ENCODE measurements at regions not wholly inside any gene's neighbourhood (a gene's known extent, or its start where the extent isn't known, plus 50 kb on each side); places are given as distances from the start of the nearest gene placed in this dataset.

- Histone ChIP-seq H3K79me2 (ENCODE audit: control insufficient read depth, insufficient read depth, low read length) (no peaks in the 10 kb centered on the region), H4K20me1 (ENCODE audit: control insufficient read depth, extremely low read depth, insufficient read depth, low read length) (no peaks in the 10 kb centered on the region), H3K4me1 (ENCODE audit: control insufficient read depth, extremely low read depth, insufficient read depth, low read length) (peaks cover 6% of the 10 kb centered on the region), H3K27me3 (ENCODE audit: control insufficient read depth, extremely low read depth, insufficient read depth, low read length) (no peaks in the 10 kb centered on the region), H3K36me3 (ENCODE audit: control insufficient read depth in 2 of 2, extremely low read depth in 1 of 2, insufficient read depth in 2 of 2, low read length in 2 of 2) (no peaks in the 10 kb centered on the region), H3K9ac (ENCODE audit: control insufficient read depth, extremely low read depth, insufficient read depth, low read length) (no peak overlapping the region), H3K4me3 (ENCODE audit: control insufficient read depth in 2 of 3, extremely low read depth in 1 of 3, insufficient read depth in 2 of 3, low read depth in 1 of 3, low read length in 3 of 3) (no peak overlapping the region), H3K27ac (ENCODE audit: control insufficient read depth, insufficient read depth, low read length) (no peak overlapping the region), H3K4me2 (ENCODE audit: control insufficient read depth, extremely low read depth, insufficient read depth, low read depth, low read length) (no peak overlapping the region), H3K9me3 (ENCODE audit: control insufficient read depth, low read depth, low read length) (no peaks in the 10 kb centered on the region), H2AFZ (ENCODE audit: control insufficient read depth, low read length) (no peak overlapping the region), H3K9me1 (ENCODE audit: control insufficient read depth, extremely low read depth, insufficient read depth, low read length) (no peaks in the 10 kb centered on the region)
- FAIRE-seq: no peak
- dilution Hi-C loops (cut with MboI; ENCODE audit: extremely low pct_ligation_motif_present, low sequenced_read_pairs): no loop called here
- TF ChIP-seq CTCF (optimal IDR thresholded peaks at IDR 0.05 in 1 of 3, IDR thresholded peaks at IDR 0.05 in 1 of 3, conservative IDR thresholded peaks at IDR 0.05 in 1 of 3; ENCODE audit: extremely low read depth in 1 of 3, insufficient read depth in 2 of 3, low read length in 3 of 3) (no peak), EZH2 (IDR thresholded peaks at IDR 0.05; ENCODE audit: low read length) (no peak)
- no peak for DNase-seq (ENCODE audit: low read depth, low spot score)
Measured at GRCh38 chr18:10089881-10090280, 176.1 kb downstream of the VAPA start.

GRCh38 chr18:10090668-10091067, 176.9 kb downstream of the VAPA start:
- no peak for TF ChIP-seq CTCF (optimal IDR thresholded peaks at IDR 0.05 in 1 of 3, IDR thresholded peaks at IDR 0.05 in 1 of 3, conservative IDR thresholded peaks at IDR 0.05 in 1 of 3; ENCODE audit: extremely low read depth in 1 of 3, insufficient read depth in 2 of 3, low read length in 3 of 3)
- no peak for TF ChIP-seq EZH2 (IDR thresholded peaks at IDR 0.05; ENCODE audit: low read length)
- Histone ChIP-seq H2AFZ (ENCODE audit: control insufficient read depth, low read length) (no peak overlapping the region), H4K20me1 (ENCODE audit: control insufficient read depth, extremely low read depth, insufficient read depth, low read length) (no peaks in the 10 kb centered on the region), H3K27me3 (ENCODE audit: control insufficient read depth, extremely low read depth, insufficient read depth, low read length) (no peaks in the 10 kb centered on the region), H3K9me3 (ENCODE audit: control insufficient read depth, low read depth, low read length) (no peaks in the 10 kb centered on the region), H3K9me1 (ENCODE audit: control insufficient read depth, extremely low read depth, insufficient read depth, low read length) (no peaks in the 10 kb centered on the region), H3K79me2 (ENCODE audit: control insufficient read depth, insufficient read depth, low read length) (no peaks in the 10 kb centered on the region), H3K36me3 (ENCODE audit: control insufficient read depth in 2 of 2, extremely low read depth in 1 of 2, insufficient read depth in 2 of 2, low read length in 2 of 2) (no peaks in the 10 kb centered on the region), H3K27ac (ENCODE audit: control insufficient read depth, insufficient read depth, low read length) (no peak overlapping the region), H3K4me1 (ENCODE audit: control insufficient read depth, extremely low read depth, insufficient read depth, low read length) (peaks cover 6% of the 10 kb centered on the region), H3K9ac (ENCODE audit: control insufficient read depth, extremely low read depth, insufficient read depth, low read length) (no peak overlapping the region), H3K4me3 (ENCODE audit: control insufficient read depth in 2 of 3, extremely low read depth in 1 of 3, insufficient read depth in 2 of 3, low read depth in 1 of 3, low read length in 3 of 3) (no peak overlapping the region), H3K4me2 (ENCODE audit: control insufficient read depth, extremely low read depth, insufficient read depth, low read depth, low read length) (no peak overlapping the region)
- dilution Hi-C loops (cut with MboI; ENCODE audit: extremely low pct_ligation_motif_present, low sequenced_read_pairs): no loop called here
- FAIRE-seq (no peak), DNase-seq (ENCODE audit: low read depth, low spot score) (no peak)

Measured in keratinocyte (primary cell).